HCT116 (cell line): ENCODE measurements at regions not wholly inside any gene's neighbourhood (a gene's known extent, or its start where the extent isn't known, plus 50 kb on each side); places are given as distances from the start of the nearest gene placed in this dataset.

Experiments used
- ATAC-seq: fragments of 200-7000 bp; cut with Tn5 transposase; 2 replicates; pipeline ENCODE4 v1.9.1; 2020; ENCODE audit warnings: mild to moderate bottlenecking, moderate library complexity
- BruUV-seq: library from RNA; stranded (reverse); fragments of 400-500 nt; replicated peaks from 2 replicates; lab custom pipeline; 2021; lab: Mats Ljungman, UMichigan
- CTCF ChIA-PET: fragments of 300-600 bp; sonication (Branson Sonifier 250); formaldehyde crosslinking; loops from one replicate; lab custom pipeline; 2021; ENCODE audit warnings: antibody characterized with exemption; lab: Charles Lee
- POLR2A ChIA-PET: fragments of 300-600, 350-600 bp; sonication (Branson Sonifier 250); formaldehyde crosslinking; loops from one replicate; lab custom pipeline; 2021; ENCODE audit warnings: antibody characterized with exemption; lab: Charles Lee
- RAD21 ChIA-PET, 2 experiments: fragments of 300-600 bp; sonication (Branson Sonifier 250); formaldehyde crosslinking; loops; one replicate each; lab custom pipeline; 2023; ENCODE audit warnings: low total read pairs in 2 of 2; ENCODE audit not compliant: uncharacterized antibody in 2 of 2, unreplicated experiment in 2 of 2, low non-redundant PET in 1 of 2; lab: Charles Lee
- DNase-seq: peaks from one replicate; pipeline ENCODE4 v3.0.0-alpha.2; 2010; ENCODE audit warnings: low read depth, low spot score
- H2AFZ ChIP-seq: fragments of 200-600 bp; shearing (Covaris generic), sonication (generic); 2 replicates; pipeline ENCODE4 v1.6.1; 2017; ENCODE audit warnings: low read depth, mixed run types, mixed read lengths, antibody characterized with exemption, low read length; ENCODE audit not compliant: poor library complexity, severe bottlenecking
- H3K27ac ChIP-seq: 2 replicates; pipeline ENCODE4 v1.5.1; 2012; ENCODE audit warnings: low read depth, low read length
- H3K27me3 ChIP-seq: fragments of 200-600 bp; sonication (generic); 2 replicates; pipeline ENCODE4 v1.6.1; 2016; ENCODE audit warnings: mixed run types, low read length, mixed read lengths; ENCODE audit not compliant: insufficient read depth
- H3K36me3 ChIP-seq, 2 experiments: fragments of 200-500 bp in 1 of 2; fragments of 200-600 bp in 1 of 2; sonication (Bioruptor generic) in 1 of 2; sonication (generic) in 1 of 2; 2 replicates each; pipeline versions ENCODE4 v1.5.1 to v1.6.1; 2014 to 2016; ENCODE audit warnings: low read length in 2 of 2, inconsistent platforms in 1 of 2, mixed read lengths in 1 of 2, mixed run types in 1 of 2; ENCODE audit not compliant: insufficient read depth in 2 of 2, control insufficient read depth in 1 of 2
- H3K4me1 ChIP-seq, 2 experiments: fragments of 200-600 bp in 1 of 2; sonication (generic) in 1 of 2; 2 replicates each; pipeline versions ENCODE4 v1.5.1 to v1.6.1; 2012 to 2017; ENCODE audit warnings: low read length in 2 of 2, inconsistent platforms in 1 of 2, mild to moderate bottlenecking in 1 of 2, mixed read lengths in 1 of 2, mixed run types in 1 of 2, moderate library complexity in 1 of 2; ENCODE audit not compliant: insufficient read depth in 2 of 2, control insufficient read depth in 1 of 2
- H3K4me2 ChIP-seq: fragments of 200-600 bp; sonication (generic); 2 replicates; pipeline ENCODE4 v1.6.1; 2017; ENCODE audit warnings: mixed run types, low read length, mixed read lengths
- H3K4me3 ChIP-seq, 2 experiments: fragments of 200-600 bp in 1 of 2; sonication (generic) in 1 of 2; replicated peaks in 1 of 2; 2 replicates each; pipeline ENCODE4 v1.5.1; 2011 to 2016; ENCODE audit warnings: low read length in 2 of 2, control low read depth in 1 of 2, low read depth in 1 of 2, mild to moderate bottlenecking in 1 of 2, mixed read lengths in 1 of 2, mixed run types in 1 of 2
- H3K79me2 ChIP-seq: fragments of 200-600 bp; sonication (generic); 2 replicates; pipeline ENCODE4 v1.6.1; 2017; ENCODE audit warnings: mild to moderate bottlenecking, mixed run types, low read length, moderate library complexity, mixed read lengths; ENCODE audit not compliant: insufficient read depth
- H3K9ac ChIP-seq: fragments of 200-600 bp; sonication (generic); 2 replicates; pipeline ENCODE4 v1.6.1; 2016; ENCODE audit warnings: low read length, mixed read lengths
- H3K9me2 ChIP-seq: fragments of 200-600 bp; sonication (generic), shearing (Covaris generic); 2 replicates; pipeline ENCODE4 v1.6.1; 2017; ENCODE audit warnings: mixed run types, mild to moderate bottlenecking, moderate library complexity; ENCODE audit not compliant: insufficient read depth
- H3K9me3 ChIP-seq, 2 experiments: fragments of 200-500 bp in 1 of 2; fragments of 200-600 bp in 1 of 2; sonication (Bioruptor generic) in 1 of 2; sonication (generic) in 1 of 2; 2 replicates each; pipeline ENCODE4 v1.6.1; 2014 to 2017; ENCODE audit warnings: low read length in 2 of 2, mixed read lengths in 2 of 2, inconsistent platforms in 1 of 2, low read depth in 1 of 2, mild to moderate bottlenecking in 1 of 2, mixed run types in 1 of 2, moderate library complexity in 1 of 2; ENCODE audit not compliant: control insufficient read depth in 1 of 2, insufficient read depth in 1 of 2
- H4K20me1 ChIP-seq: fragments of 200-600 bp; sonication (generic), shearing (Covaris generic); 2 replicates; pipeline ENCODE4 v1.6.1; 2017; ENCODE audit warnings: mixed run types, mild to moderate bottlenecking, moderate library complexity; ENCODE audit not compliant: insufficient read depth
- CBX3 ChIP-seq: IDR thresholded peaks from 2 replicates; pipeline ENCODE4 v1.6.1; 2012; ENCODE audit warnings: low read depth
- CEBPB ChIP-seq: IDR thresholded peaks from 2 replicates; pipeline ENCODE4 v1.6.1; 2012; ENCODE audit warnings: low read depth
- EGR1 ChIP-seq: IDR thresholded peaks from 2 replicates; pipeline ENCODE4 v1.6.1; 2012; ENCODE audit warnings: low read depth
- EZH2 ChIP-seq: fragments of 200-600 bp; sonication (generic); IDR thresholded peaks from 2 replicates; pipeline ENCODE4 v1.6.1; 2017; ENCODE audit warnings: antibody characterized with exemption, mixed run types
- FOSL1 ChIP-seq: IDR thresholded peaks from 2 replicates; pipeline ENCODE4 v1.6.1; 2012; ENCODE audit warnings: low read depth
- JUND ChIP-seq: IDR thresholded peaks from 2 replicates; pipeline ENCODE4 v1.6.1; 2012
- POLR2A ChIP-seq: IDR thresholded peaks from 2 replicates; pipeline ENCODE4 v1.7.0; 2011; ENCODE audit warnings: borderline replicate concordance; ENCODE audit not compliant: insufficient read depth, insufficient read length; ENCODE audit errors: extremely low read depth
- POLR2AphosphoS5 ChIP-seq: IDR thresholded peaks from 2 replicates; pipeline ENCODE4 v1.6.1; 2011; ENCODE audit warnings: mild to moderate bottlenecking, low read depth, low read length, moderate library complexity
- TCF7L2 ChIP-seq: IDR thresholded peaks from 2 replicates; pipeline ENCODE4 v1.7.0; 2011; ENCODE audit warnings: borderline replicate concordance, inconsistent platforms; ENCODE audit not compliant: insufficient read depth, insufficient read length; ENCODE audit errors: extremely low read depth
- YY1 ChIP-seq: IDR thresholded peaks from 2 replicates; pipeline ENCODE4 v1.6.1; 2011; ENCODE audit warnings: low read length, low read depth, moderate library complexity, mild to moderate bottlenecking; ENCODE audit not compliant: insufficient replicate concordance; ENCODE audit errors: extremely low read depth
- ZFX ChIP-seq: fragments of 450-650 bp; IDR thresholded peaks from 2 replicates; pipeline ENCODE4 v1.6.1; 2017
- intact Hi-C: fragments of 100-400 bp; cut with micrococcal nuclease; formaldehyde crosslinking; loops from 2 replicates; pipeline ENCODE4 v1.10.0; 2022

DNA sequence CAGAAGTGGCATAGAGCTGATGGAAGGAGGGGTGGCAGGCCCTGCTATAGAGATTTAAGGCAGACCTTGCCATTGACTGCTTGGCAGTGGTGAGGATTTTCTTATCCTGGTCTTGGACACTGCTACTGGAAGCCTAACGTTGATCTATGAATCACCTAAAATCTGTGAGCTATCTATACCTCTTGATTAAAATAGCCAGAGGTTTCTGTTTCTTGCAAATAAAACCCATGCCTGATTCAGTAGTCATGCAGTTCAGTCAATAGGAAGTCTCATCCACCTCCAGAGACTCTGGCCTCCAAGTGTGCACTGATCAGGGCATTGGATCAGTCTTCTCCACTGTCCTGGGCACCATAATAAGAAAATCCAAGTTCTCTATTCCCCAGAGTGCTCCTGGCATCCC lies 286.5 kb downstream of the PTEN start:
- H3K4me1 ChIP-seq, result peaks cover 0 to 16% of the 10 kb centered on the region in 2 experiments; a peak in 1 of 4 replicates
- no peaks in the 10 kb centered on the region for H3K79me2 ChIP-seq
- no peaks in the 10 kb centered on the region for H3K36me3 ChIP-seq
- H2AFZ ChIP-seq, result no peak overlapping the region
- TF ChIP-seq TCF7L2, result no peak
- TF ChIP-seq CBX3, result no peak
- TF ChIP-seq POLR2A, result no peak
- TF ChIP-seq EZH2, result no peak
- TF ChIP-seq YY1, result no peak
- TF ChIP-seq EGR1, result no peak
- CTCF ChIA-PET, result no interaction called here
- intact Hi-C loops, result no loop called here
- H3K27ac ChIP-seq, result no peak overlapping the region
- no peaks in the 10 kb centered on the region for H3K27me3 ChIP-seq
- ATAC-seq, result no peak
- POLR2A ChIA-PET, result no interaction called here
- no peaks in the 10 kb centered on the region for H3K9me2 ChIP-seq
- H3K9me3 ChIP-seq, result no peaks in the 10 kb centered on the region
- no peak overlapping the region for H3K4me3 ChIP-seq
- no peak for DNase-seq
- no peak overlapping the region for H3K4me2 ChIP-seq
- RAD21 ChIA-PET, result no interaction called here
- H3K9ac ChIP-seq, result no peak overlapping the region
- no peaks in the 10 kb centered on the region for H4K20me1 ChIP-seq
- no TSS peak for BruUV-seq

DNA sequence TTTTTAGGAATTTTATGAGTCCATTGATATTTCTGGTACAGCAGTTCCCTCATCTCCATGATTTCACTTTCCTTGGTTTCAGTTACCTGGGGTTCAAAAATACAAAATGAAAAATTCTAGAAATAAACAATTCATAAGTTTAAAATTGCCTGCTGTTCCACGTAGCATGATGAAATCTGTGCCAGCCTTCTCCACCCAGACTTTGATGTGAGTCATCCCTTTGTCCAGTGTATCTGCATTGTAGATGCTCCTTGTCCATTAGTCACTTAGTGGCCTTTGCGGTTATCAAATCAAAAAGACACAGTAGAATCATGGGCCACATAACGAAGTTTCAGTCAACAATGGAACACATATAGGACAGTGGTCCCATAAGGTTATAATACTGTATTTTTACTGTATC lies 286.9 kb downstream of the PTEN start:
- RAD21 ChIA-PET, result no interaction called here
- H3K4me2 ChIP-seq, result no peak overlapping the region
- H3K79me2 ChIP-seq, result no peaks in the 10 kb centered on the region
- H3K4me1 ChIP-seq, result peaks cover 0 to 16% of the 10 kb centered on the region in 2 experiments; a peak in 1 of 4 replicates
- no peak for DNase-seq
- H3K9me2 ChIP-seq, result no peaks in the 10 kb centered on the region
- intact Hi-C loops, result no loop called here
- ATAC-seq, result no peak
- TF ChIP-seq POLR2AphosphoS5, result no peak
- TF ChIP-seq JUND, result 0 out of 2 replicates have a peak, but pooled peaks have one; percentile 31
- TF ChIP-seq ZFX, result no peak
- peak; percentile 38 for TF ChIP-seq TCF7L2
- no peak for TF ChIP-seq CBX3
- TF ChIP-seq CEBPB, result peak; percentile 55
- peak; percentile 28; the same call in 1 of the 2 replicates for TF ChIP-seq FOSL1
- TF ChIP-seq, all 23 proteins: peak for 4
- no TSS peak for BruUV-seq
- ChIA-PET POLR2A (no interaction called here), CTCF (no interaction called here)
- H3K27ac ChIP-seq, result no peak overlapping the region
- no peaks in the 10 kb centered on the region for H4K20me1 ChIP-seq
- H3K27me3 ChIP-seq, result no peaks in the 10 kb centered on the region
- no peak overlapping the region for H2AFZ ChIP-seq
- no peak overlapping the region for H3K9ac ChIP-seq
- H3K4me3 ChIP-seq, result no peak overlapping the region
- H3K9me3 ChIP-seq, result no peaks in the 10 kb centered on the region
- H3K36me3 ChIP-seq, result no peaks in the 10 kb centered on the region
